ENCODE measurements at regions not wholly inside any gene's neighbourhood (a gene's known extent, or its start where the extent isn't known, plus 50 kb on each side); places are given as distances from the start of the nearest gene placed in this dataset.
"Not testable (repeated sequence)": the region's sequence is repeated elsewhere in the genome, so short reads cannot be mapped to it uniquely, and the experiment has no call there.

- no peak for DNase-seq
Observed at GRCh38 chr7:136527554-136527953, 340.9 kb upstream of the CHRM2 start.

GRCh38 chr7:136526408-136527105 is 341.9 kb upstream of the CHRM2 start:
- no peak for DNase-seq

- DNase-seq, result no peak
Observed at GRCh38 chr7:136523571-136523970, 344.9 kb upstream of the CHRM2 start.

- no peak for DNase-seq
Observed at GRCh38 chr7:136517971-136518370, 350.5 kb upstream of the CHRM2 start.

GRCh38 chr7:136514776-136515175 is 353.7 kb upstream of the CHRM2 start:
- no peak for DNase-seq

GRCh38 chr7:136513744-136514143 is 354.7 kb upstream of the CHRM2 start:
- DNase-seq, result no peak

GRCh38 chr7:136509466-136509865 is 359.0 kb upstream of the CHRM2 start:
- DNase-seq, result no peak

- DNase-seq, result no peak
Observed at GRCh38 chr7:136502162-136502561, 366.3 kb upstream of the CHRM2 start.

GRCh38 chr7:136501151-136501550 is 367.3 kb upstream of the CHRM2 start:
- DNase-seq, result no peak

GRCh38 chr7:136496551-136496950 is 371.9 kb upstream of the CHRM2 start:
- no peak for DNase-seq

- DNase-seq, result no peak
Observed at GRCh38 chr7:136495081-136495480, 373.4 kb upstream of the CHRM2 start.

GRCh38 chr7:136492366-136492765 is 376.1 kb upstream of the CHRM2 start:
- no peak for DNase-seq

GRCh38 chr7:136489808-136490207 is 378.6 kb upstream of the CHRM2 start:
- no peak for DNase-seq

GRCh38 chr7:136480901-136481300 is 387.6 kb upstream of the CHRM2 start:
- no peak for DNase-seq

GRCh38 chr7:136479922-136480321 is 388.5 kb upstream of the CHRM2 start:
- DNase-seq, result no peak

GRCh38 chr7:136470179-136470578 is 398.3 kb upstream of the CHRM2 start:
- DNase-seq, result no peak

GRCh38 chr7:136452949-136453348 is 415.5 kb upstream of the CHRM2 start:
- DNase-seq, result no peak

- no peak for DNase-seq
Observed at GRCh38 chr7:136446751-136447150, 421.7 kb upstream of the CHRM2 start.

GRCh38 chr7:136441835-136442234 is 426.6 kb upstream of the CHRM2 start:
- no peak for DNase-seq

GRCh38 chr7:136431736-136432135 is 436.7 kb upstream of the CHRM2 start:
- not testable (repeated sequence) for DNase-seq

- DNase-seq, result no peak
Observed at GRCh38 chr7:136424058-136424457, 444.4 kb upstream of the CHRM2 start.

GRCh38 chr7:136419740-136420139 is 442.6 kb upstream of the MTPN start:
- not testable (repeated sequence) for DNase-seq

GRCh38 chr7:136412952-136413351 is 435.8 kb upstream of the MTPN start:
- DNase-seq, result no peak

GRCh38 chr7:136405931-136406777 is 429.0 kb upstream of the MTPN start:
- peak; percentile 31 for DNase-seq
